HG02981 (cell line): ENCODE measurements at regions not wholly inside any gene's neighbourhood (a gene's known extent, or its start where the extent isn't known, plus 50 kb on each side); places are given as distances from the start of the nearest gene placed in this dataset.

ENCODE experiments used
- ATAC-seq: cut with Tn5 transposase; IDR thresholded peaks from one replicate; pipeline ENCODE4 v1.9.1; 2021; ENCODE audit warnings: mild to moderate bottlenecking, moderate library complexity; ENCODE audit not compliant: unreplicated experiment

GRCh38 chr13:111448504-111448903 is 128.1 kb downstream of the TEX29 start:
- ATAC-seq = no peak

GRCh38 chr13:111449041-111449440 is 128.6 kb downstream of the TEX29 start:
- ATAC-seq = no peak

DNA sequence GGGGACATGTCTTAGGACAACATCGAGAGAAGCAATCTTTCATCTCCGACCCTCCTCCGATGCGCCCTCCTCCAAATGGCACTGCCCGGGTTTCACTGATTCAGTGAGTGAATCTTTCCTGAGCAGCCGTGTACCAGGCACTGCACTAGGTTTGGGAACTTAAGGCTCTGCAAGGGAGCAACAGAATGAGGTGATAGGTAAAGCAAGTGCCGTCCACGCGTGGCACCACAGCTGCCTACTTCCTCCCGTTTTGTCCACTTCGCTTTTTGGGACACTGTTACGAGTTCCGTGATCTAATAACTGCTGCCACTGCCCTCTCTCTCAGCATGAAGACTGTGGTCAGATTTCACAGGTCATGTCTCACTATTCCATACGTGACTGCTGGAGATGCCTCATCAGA is 131.0 kb downstream of the TEX29 start:
- ATAC-seq = no peak

- ATAC-seq = no peak
Observed at GRCh38 chr13:111456452-111457230, 136.2 kb downstream of the TEX29 start.

- no peak for ATAC-seq
Observed at GRCh38 chr13:111458001-111458531, 137.6 kb downstream of the TEX29 start.

- no peak for ATAC-seq
Observed at GRCh38 chr13:111458739-111459138, 138.3 kb downstream of the TEX29 start.

GRCh38 chr13:111459803-111460547 is 139.5 kb downstream of the TEX29 start:
- ATAC-seq = no peak

- no peak for ATAC-seq
Observed at GRCh38 chr13:111460548-111461444, 140.4 kb downstream of the TEX29 start.

GRCh38 chr13:111461445-111462149 is 141.2 kb downstream of the TEX29 start:
- no peak for ATAC-seq

- no peak for ATAC-seq
Observed at GRCh38 chr13:111462221-111462764, 141.9 kb downstream of the TEX29 start.

DNA sequence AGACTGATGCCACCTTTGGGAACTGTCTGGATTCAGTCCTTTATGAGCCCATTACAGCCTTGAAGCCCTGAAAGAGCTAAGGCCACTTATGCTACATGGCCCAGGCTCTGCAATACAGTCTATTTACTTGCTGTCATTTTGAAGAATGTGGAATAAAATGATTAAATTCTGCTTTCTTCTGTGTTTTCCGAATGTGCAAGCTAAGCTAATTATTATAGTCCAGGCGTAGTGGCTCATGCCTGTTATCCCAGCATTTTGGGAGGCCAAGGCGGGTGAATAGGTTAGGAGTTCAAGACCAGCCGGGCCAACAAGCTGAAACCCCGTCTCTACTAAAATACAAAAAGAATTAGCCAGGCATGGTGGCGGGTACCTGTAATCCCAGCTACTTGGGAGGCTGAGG is 142.5 kb downstream of the TEX29 start:
- ATAC-seq = no peak

- no peak for ATAC-seq
Observed at GRCh38 chr13:111467111-111467890, 146.9 kb downstream of the TEX29 start.

DNA sequence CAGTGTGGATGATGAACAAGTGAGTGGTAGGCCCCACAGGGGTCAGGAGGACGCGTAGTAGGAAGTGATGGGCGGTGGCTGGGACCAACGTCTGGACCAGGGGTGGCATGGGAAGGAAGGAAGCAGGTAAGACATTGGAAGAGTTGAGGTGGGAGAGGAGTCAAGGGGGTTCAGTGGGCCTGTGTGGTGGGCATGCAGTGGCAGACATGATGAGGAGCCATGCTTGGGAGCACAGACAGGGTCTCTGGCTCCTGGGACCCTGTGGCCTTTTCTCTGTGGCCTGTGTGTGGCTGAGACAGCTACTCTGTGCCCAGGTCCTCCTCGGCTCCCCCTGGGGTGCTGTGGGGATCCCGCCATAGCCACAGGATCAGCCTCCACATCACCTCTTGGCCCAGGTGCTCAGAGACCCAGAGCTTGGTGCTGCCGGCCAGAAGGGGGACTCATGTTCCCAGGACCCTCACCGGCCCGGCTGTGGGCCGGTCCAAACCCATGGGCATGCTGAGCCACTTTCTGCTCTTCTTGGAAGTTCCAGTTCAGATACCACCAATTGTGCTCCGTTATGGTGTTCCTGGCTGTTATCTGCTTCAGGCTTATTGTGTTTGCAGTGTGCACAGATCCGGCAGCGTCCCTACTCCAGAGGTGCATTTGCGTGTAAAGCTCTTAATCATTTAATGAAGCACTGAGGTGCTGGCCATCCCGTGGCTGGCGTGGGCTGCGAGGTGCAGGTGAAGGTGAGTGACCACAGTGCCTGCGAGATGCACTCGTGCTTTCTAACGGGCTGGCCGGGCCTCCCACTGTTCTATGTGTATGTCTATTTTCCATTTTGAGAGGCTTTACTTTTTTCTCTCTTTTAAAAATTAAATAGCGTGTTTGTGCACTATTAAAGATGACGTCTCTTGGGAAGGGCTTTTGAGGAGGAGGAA is 147.9 kb downstream of the TEX29 start:
- no peak for ATAC-seq

- no peak for ATAC-seq
Observed at GRCh38 chr13:111469450-111469849, 149.0 kb downstream of the TEX29 start.

- ATAC-seq = no peak
Observed at GRCh38 chr13:111469916-111470506, 149.6 kb downstream of the TEX29 start.

DNA sequence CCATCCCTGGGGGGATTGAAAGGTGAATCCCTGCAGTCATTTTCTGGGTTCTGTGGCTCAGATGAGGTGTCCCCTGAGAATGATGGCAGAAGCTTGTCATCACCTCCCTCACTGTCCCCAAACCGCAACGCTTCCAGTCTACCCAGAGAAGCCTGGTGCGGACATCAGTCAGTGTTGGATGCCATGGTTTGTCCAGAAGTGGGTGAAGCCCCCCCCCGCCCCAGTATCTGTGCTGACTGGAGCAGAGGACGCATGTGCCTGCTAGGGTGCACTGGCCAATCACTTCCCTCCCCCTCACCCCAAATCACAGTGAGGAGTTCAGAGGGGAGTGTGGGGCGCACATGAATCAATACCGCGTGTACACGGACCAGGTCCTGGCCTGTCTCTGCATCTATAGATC is 150.5 kb downstream of the TEX29 start:
- no peak for ATAC-seq

DNA sequence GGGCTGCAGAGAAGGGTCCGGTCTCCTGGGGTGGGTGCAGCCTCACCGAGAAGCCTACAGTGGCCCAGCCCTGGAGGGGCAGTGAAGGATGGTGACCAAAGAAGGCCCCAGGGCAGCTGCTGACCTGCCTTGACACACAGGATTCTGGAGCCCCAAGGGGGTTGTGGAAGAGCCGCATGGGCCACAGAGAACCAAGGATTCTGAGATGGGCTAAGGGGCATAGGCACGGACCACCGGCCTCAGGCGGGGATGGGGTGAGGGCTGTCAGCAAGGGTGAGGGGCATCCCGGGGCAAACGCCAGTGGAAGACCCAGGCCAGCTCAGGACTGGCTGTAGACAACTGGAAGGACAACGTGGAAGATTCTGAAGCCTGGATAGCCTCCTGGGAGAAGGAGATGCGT is 151.6 kb downstream of the TEX29 start:
- no peak for ATAC-seq
